B cell (primary cell): ENCODE measurements at regions not wholly inside any gene's neighbourhood (a gene's known extent, or its start where the extent isn't known, plus 50 kb on each side); places are given as distances from the start of the nearest gene placed in this dataset.

Experiments
- ATAC-seq: fragments of 200-7000 bp; cut with Tn5 transposase; one replicate; pipeline ENCODE4 v1.10.0; 2021; ENCODE audit warnings: low read depth, mild to moderate bottlenecking, moderate number of reproducible peaks, moderate library complexity
- CTCF ChIA-PET: fragments of 350-600 bp; sonication (Branson Sonifier 250); formaldehyde crosslinking; loops from one replicate; lab custom pipeline; 2021; ENCODE audit warnings: antibody characterized with exemption, inconsistent platforms; lab: Charles Lee
- POLR2A ChIA-PET: fragments of 350-600 bp; sonication (Branson Sonifier 250); formaldehyde crosslinking; loops from one replicate; lab custom pipeline; 2021; ENCODE audit warnings: antibody characterized with exemption; lab: Charles Lee
- DNase-seq: peaks from one replicate; pipeline ENCODE4 v3.0.0; 2013
- H2AFZ ChIP-seq: 2 replicates; pipeline ENCODE4 v1.6.1; 2012; ENCODE audit warnings: mild to moderate bottlenecking, low read depth, low read length; ENCODE audit not compliant: insufficient read depth, poor library complexity, severe bottlenecking
- H3K27ac ChIP-seq, 2 donors: 1 replicate in 1 of 2; 2 replicates in 1 of 2; pipeline ENCODE4 v1.5.1; 2012 to 2013; ENCODE audit warnings: low read length in 2 of 2, mild to moderate bottlenecking in 2 of 2, moderate library complexity in 1 of 2
- H3K27me3 ChIP-seq, 4 experiments: fragments of 200-600 bp in 1 of 4; sonication (generic) in 1 of 4; replicated peaks in 1 of 4; 1 replicate in 2 of 4; 2 replicates in 2 of 4; pipeline versions ENCODE4 v1.6.1 to v1.7.0; 2013 to 2016; ENCODE audit warnings: low read length in 3 of 4, mild to moderate bottlenecking in 2 of 4, mixed read lengths in 1 of 4, moderate library complexity in 1 of 4; ENCODE audit not compliant: insufficient read depth in 4 of 4, control insufficient read depth in 3 of 4; ENCODE audit errors: control extremely low read depth in 1 of 4
- H3K36me3 ChIP-seq, 2 experiments: replicated peaks in 1 of 2; 1 replicate in 1 of 2; 2 replicates in 1 of 2; pipeline versions ENCODE4 v1.6.1 to v1.7.1; 2013; ENCODE audit warnings: low read length in 1 of 2; ENCODE audit not compliant: insufficient read depth in 2 of 2, control insufficient read depth in 1 of 2; ENCODE audit errors: control extremely low read depth in 1 of 2, extremely low read depth in 1 of 2
- H3K4me1 ChIP-seq, 2 donors: fragments of 200-600 bp in 1 of 2; sonication (generic) in 1 of 2; 1 replicate in 1 of 2; 2 replicates in 1 of 2; pipeline versions ENCODE4 v1.5.1 to v1.6.1; 2013 to 2017; ENCODE audit warnings: low read length in 2 of 2; ENCODE audit not compliant: control insufficient read depth in 2 of 2, insufficient read depth in 2 of 2
- H3K4me2 ChIP-seq: replicated peaks from 2 replicates; pipeline ENCODE3; 2012; ENCODE audit warnings: mild to moderate bottlenecking, low read depth, low read length; ENCODE audit not compliant: poor library complexity, severe bottlenecking
- H3K4me3 ChIP-seq, 5 experiments: fragments of 200-600 bp in 1 of 5; sonication (generic) in 1 of 5; 1 replicate in 3 of 5; 2 replicates in 2 of 5; pipeline versions ENCODE4 v1.5.1 to v1.7.0; 2011 to 2016; ENCODE audit warnings: low read length in 4 of 5, mild to moderate bottlenecking in 4 of 5, low read depth in 2 of 5, control low read depth in 1 of 5, moderate library complexity in 1 of 5; ENCODE audit not compliant: insufficient read depth in 1 of 5; ENCODE audit errors: control extremely low read depth in 1 of 5, extremely low read depth in 1 of 5
- H3K79me2 ChIP-seq: fragments of 200-600 bp; sonication (generic); one replicate; pipeline ENCODE4 v1.6.0; 2016; ENCODE audit warnings: low read length; ENCODE audit not compliant: control insufficient read depth, insufficient read depth
- H3K9ac ChIP-seq: fragments of 200-600 bp; sonication (generic); 2 replicates; pipeline ENCODE4 v1.6.1; 2017; ENCODE audit warnings: mild to moderate bottlenecking, low read length, moderate library complexity
- H3K9me3 ChIP-seq, 3 donors: one replicate each; pipeline versions ENCODE4 v1.6.1 to v1.7.1; 2013; ENCODE audit warnings: low read length in 2 of 3; ENCODE audit not compliant: control insufficient read depth in 2 of 3, insufficient read depth in 1 of 3; ENCODE audit errors: control extremely low read depth in 1 of 3
- H4K20me1 ChIP-seq: 2 replicates; pipeline ENCODE4 v1.6.0; 2012; ENCODE audit warnings: mild to moderate bottlenecking, low read length; ENCODE audit not compliant: insufficient read depth, control insufficient read depth, poor library complexity, severe bottlenecking
- H3K27ac Mint-ChIP-seq: one replicate; pipeline ENCODE4 v1.8.0; 2021; ENCODE audit warnings: mixed read lengths
- H3K27me3 Mint-ChIP-seq: one replicate; pipeline ENCODE4 v1.8.0; 2021; ENCODE audit warnings: mixed read lengths
- H3K4me1 Mint-ChIP-seq: one replicate; pipeline ENCODE4 v1.8.0; 2021; ENCODE audit warnings: mixed read lengths
- H3K4me3 Mint-ChIP-seq: one replicate; pipeline ENCODE4 v1.8.0; 2021; ENCODE audit warnings: mixed read lengths
- H3K9me3 Mint-ChIP-seq: one replicate; pipeline ENCODE4 v1.8.0; 2022; ENCODE audit warnings: mixed read lengths; ENCODE audit not compliant: insufficient read depth
- CTCF ChIP-seq: fragments of 200-600 bp; IDR thresholded peaks from one replicate; pipeline ENCODE4 v1.8.0; 2022; ENCODE audit warnings: antibody characterized with exemption, mild to moderate bottlenecking
- EZH2 ChIP-seq: IDR thresholded peaks from 2 replicates; pipeline ENCODE4 v1.6.1; 2012; ENCODE audit warnings: borderline replicate concordance, low read depth, mild to moderate bottlenecking, moderate library complexity, low read length; ENCODE audit not compliant: insufficient read depth, poor library complexity, severe bottlenecking
- WGBS: methylation state at CpG from one replicate; pipeline ENCODE4 v1.1.5; 2013; ENCODE audit warnings: missing lambda C conversion rate; ENCODE audit not compliant: insufficient coverage; 5-methylcytosine and 5-hydroxymethylcytosine counted together
- intact Hi-C: fragments of 100-400 bp; cut with micrococcal nuclease; formaldehyde crosslinking; loops from one replicate; pipeline ENCODE4 v1.10.0; 2022

- Histone ChIP-seq H4K20me1 (no peaks in the 10 kb centered on the region), H3K79me2 (no peaks in the 10 kb centered on the region), H3K9ac (no peak overlapping the region), H3K9me3 (no peaks in the 10 kb centered on the region), H3K27ac (no peak overlapping the region), H3K4me2 (no peak overlapping the region), H3K27me3 (no peaks in the 10 kb centered on the region), H3K4me1 (no peaks in the 10 kb centered on the region), H3K4me3 (no peak overlapping the region), H2AFZ (no peak overlapping the region), H3K36me3 (no peaks in the 10 kb centered on the region)
- Mint-ChIP-seq H3K27ac (no peak overlapping the region), H3K4me3 (no peak overlapping the region), H3K4me1 (no peaks in the 10 kb centered on the region), H3K27me3 (no peaks in the 10 kb centered on the region), H3K9me3 (peaks cover 4% of the 10 kb centered on the region)
- ATAC-seq (no peak), DNase-seq (no peak)
- intact Hi-C loops = no loop called here
- ChIA-PET POLR2A (no interaction called here), CTCF (no interaction called here)
- no peak for TF ChIP-seq CTCF
- TF ChIP-seq EZH2 = no peak
Measured at GRCh38 chr18:33870059-33870458, 292.0 kb downstream of the ASXL3 start.

GRCh38 chr18:33866386-33866785 lies 288.4 kb downstream of the ASXL3 start:
- ChIA-PET POLR2A (no interaction called here), CTCF (no interaction called here)
- Mint-ChIP-seq H3K27me3 (no peaks in the 10 kb centered on the region), H3K4me1 (no peaks in the 10 kb centered on the region), H3K9me3 (peaks cover 10% of the 10 kb centered on the region), H3K4me3 (no peak overlapping the region), H3K27ac (no peak overlapping the region)
- Histone ChIP-seq H3K79me2 (no peaks in the 10 kb centered on the region), H3K27ac (no peak overlapping the region), H3K4me2 (no peak overlapping the region), H3K9ac (no peak overlapping the region), H3K4me3 (no peak overlapping the region), H2AFZ (no peak overlapping the region), H3K4me1 (no peaks in the 10 kb centered on the region), H4K20me1 (no peaks in the 10 kb centered on the region), H3K27me3 (no peaks in the 10 kb centered on the region), H3K9me3 (peaks cover 0 to 14% (median 8%) of the 10 kb centered on the region in 3 donors), H3K36me3 (no peaks in the 10 kb centered on the region)
- no peak for ATAC-seq
- intact Hi-C loops = no loop called here
- no peak for DNase-seq
- TF ChIP-seq CTCF (no peak), EZH2 (no peak)
- no CpG with 5 or more reads among the region's 1 CpG for WGBS
